ENCODE measurements at regions not wholly inside any gene's neighbourhood (a gene's known extent, or its start where the extent isn't known, plus 50 kb on each side); places are given as distances from the start of the nearest gene placed in this dataset.

DNA sequence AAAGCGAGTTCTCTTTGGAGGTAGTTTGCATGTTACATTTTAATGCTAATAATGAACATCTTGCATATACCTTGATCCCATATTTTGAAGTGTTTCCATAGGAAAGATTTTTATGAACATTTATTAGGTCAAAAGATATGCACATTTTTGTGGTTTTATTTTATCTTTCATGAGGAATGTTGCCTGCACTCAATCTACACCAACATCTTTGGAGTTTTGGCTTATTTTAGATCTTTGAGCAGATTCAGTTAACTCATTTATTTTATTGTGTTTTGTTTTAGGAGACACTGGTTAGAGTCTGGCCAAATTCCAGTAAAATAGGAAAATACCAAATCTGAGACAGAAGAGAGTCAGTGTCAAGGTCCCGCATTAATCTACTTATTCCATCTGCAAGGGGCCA, 540.9 kb downstream of the RNF144A start:
- Histone ChIP-seq H3K9me2 (ENCODE audit: insufficient read depth) (no peaks in the 10 kb centered on the region), H3K4me2 (ENCODE audit: low read length) (no peak overlapping the region), H2AFZ (ENCODE audit: low read depth, low read length, poor library complexity, severe bottlenecking) (no peak overlapping the region), H3K9me3 (ENCODE audit: control insufficient read depth in 1 of 2, insufficient read depth in 1 of 2, low read depth in 1 of 2, low read length in 2 of 2) (no peaks in the 10 kb centered on the region), H3K36me3 (ENCODE audit: control insufficient read depth in 1 of 2, insufficient read depth in 2 of 2, low read length in 2 of 2) (no peaks in the 10 kb centered on the region), H3K27ac (ENCODE audit: low read depth, low read length) (no peak overlapping the region), H3K4me3 (replicated peaks in 1 of 2; ENCODE audit: low read depth in 1 of 2, low read length in 2 of 2) (no peak overlapping the region), H3K27me3 (ENCODE audit: insufficient read depth, low read length) (peaks cover 17% of the 10 kb centered on the region; the same call in 1 of the 2 replicates), H3K9ac (ENCODE audit: low read length) (no peak overlapping the region), H3K4me1 (ENCODE audit: control insufficient read depth in 1 of 2, insufficient read depth in 2 of 2, low read length in 2 of 2) (no peaks in the 10 kb centered on the region), H4K20me1 (ENCODE audit: insufficient read depth) (no peaks in the 10 kb centered on the region), H3K79me2 (ENCODE audit: insufficient read depth, low read length) (no peaks in the 10 kb centered on the region)
- no TSS peak for BruUV-seq (replicated peaks)
- intact Hi-C loops (cut with micrococcal nuclease) = no loop called here
- DNase-seq (ENCODE audit: low read depth, low spot score) (no peak), ATAC-seq (no peak)
- POLR2A ChIA-PET = no interaction called here
- CTCF ChIA-PET = no interaction called here
- TF ChIP-seq EZH2phosphoT487 (IDR thresholded peaks at IDR 0.05; ENCODE audit: borderline replicate concordance) (no peak), YY1 (IDR thresholded peaks at IDR 0.05; ENCODE audit: extremely low read depth, insufficient replicate concordance, low read depth, low read length) (no peak), SP1 (IDR thresholded peaks at IDR 0.05; ENCODE audit: low read depth) (no peak), SIN3A (IDR thresholded peaks at IDR 0.05; ENCODE audit: low read depth) (no peak), ZFX (IDR thresholded peaks at IDR 0.05) (no peak), TCF7L2 (IDR thresholded peaks at IDR 0.05; ENCODE audit: borderline replicate concordance, extremely low read depth, insufficient read depth, insufficient read length) (no peak), FOSL1 (IDR thresholded peaks at IDR 0.05; ENCODE audit: low read depth) (no peak), ELF1 (IDR thresholded peaks at IDR 0.05; ENCODE audit: borderline replicate concordance, low read depth) (no peak), RAD21 (IDR thresholded peaks at IDR 0.05; ENCODE audit: low read depth) (no peak), CEBPB (IDR thresholded peaks at IDR 0.05; ENCODE audit: low read depth) (no peak), ZNF274 (IDR thresholded peaks at IDR 0.05; ENCODE audit: low read depth, low read length) (no peak), JUND (IDR thresholded peaks at IDR 0.05) (no peak)
- TF ChIP-seq, protein P1, sequence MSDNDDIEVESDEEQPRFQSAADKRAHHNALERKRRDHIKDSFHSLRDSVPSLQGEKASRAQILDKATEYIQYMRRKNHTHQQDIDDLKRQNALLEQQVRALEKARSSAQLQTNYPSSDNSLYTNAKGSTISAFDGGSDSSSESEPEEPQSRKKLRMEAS (IDR thresholded peaks at IDR 0.05) = no peak
- TF ChIP-seq, protein P2, sequence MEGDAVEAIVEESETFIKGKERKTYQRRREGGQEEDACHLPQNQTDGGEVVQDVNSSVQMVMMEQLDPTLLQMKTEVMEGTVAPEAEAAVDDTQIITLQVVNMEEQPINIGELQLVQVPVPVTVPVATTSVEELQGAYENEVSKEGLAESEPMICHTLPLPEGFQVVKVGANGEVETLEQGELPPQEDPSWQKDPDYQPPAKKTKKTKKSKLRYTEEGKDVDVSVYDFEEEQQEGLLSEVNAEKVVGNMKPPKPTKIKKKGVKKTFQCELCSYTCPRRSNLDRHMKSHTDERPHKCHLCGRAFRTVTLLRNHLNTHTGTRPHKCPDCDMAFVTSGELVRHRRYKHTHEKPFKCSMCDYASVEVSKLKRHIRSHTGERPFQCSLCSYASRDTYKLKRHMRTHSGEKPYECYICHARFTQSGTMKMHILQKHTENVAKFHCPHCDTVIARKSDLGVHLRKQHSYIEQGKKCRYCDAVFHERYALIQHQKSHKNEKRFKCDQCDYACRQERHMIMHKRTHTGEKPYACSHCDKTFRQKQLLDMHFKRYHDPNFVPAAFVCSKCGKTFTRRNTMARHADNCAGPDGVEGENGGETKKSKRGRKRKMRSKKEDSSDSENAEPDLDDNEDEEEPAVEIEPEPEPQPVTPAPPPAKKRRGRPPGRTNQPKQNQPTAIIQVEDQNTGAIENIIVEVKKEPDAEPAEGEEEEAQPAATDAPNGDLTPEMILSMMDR (IDR thresholded peaks at IDR 0.05 in 2 of 3, conservative IDR thresholded peaks at IDR 0.05 in 1 of 3; ENCODE audit: borderline replicate concordance in 1 of 3, insufficient read depth in 1 of 3, low read depth in 2 of 3, low read length in 2 of 3) = no peak
- TF ChIP-seq, protein P3, sequence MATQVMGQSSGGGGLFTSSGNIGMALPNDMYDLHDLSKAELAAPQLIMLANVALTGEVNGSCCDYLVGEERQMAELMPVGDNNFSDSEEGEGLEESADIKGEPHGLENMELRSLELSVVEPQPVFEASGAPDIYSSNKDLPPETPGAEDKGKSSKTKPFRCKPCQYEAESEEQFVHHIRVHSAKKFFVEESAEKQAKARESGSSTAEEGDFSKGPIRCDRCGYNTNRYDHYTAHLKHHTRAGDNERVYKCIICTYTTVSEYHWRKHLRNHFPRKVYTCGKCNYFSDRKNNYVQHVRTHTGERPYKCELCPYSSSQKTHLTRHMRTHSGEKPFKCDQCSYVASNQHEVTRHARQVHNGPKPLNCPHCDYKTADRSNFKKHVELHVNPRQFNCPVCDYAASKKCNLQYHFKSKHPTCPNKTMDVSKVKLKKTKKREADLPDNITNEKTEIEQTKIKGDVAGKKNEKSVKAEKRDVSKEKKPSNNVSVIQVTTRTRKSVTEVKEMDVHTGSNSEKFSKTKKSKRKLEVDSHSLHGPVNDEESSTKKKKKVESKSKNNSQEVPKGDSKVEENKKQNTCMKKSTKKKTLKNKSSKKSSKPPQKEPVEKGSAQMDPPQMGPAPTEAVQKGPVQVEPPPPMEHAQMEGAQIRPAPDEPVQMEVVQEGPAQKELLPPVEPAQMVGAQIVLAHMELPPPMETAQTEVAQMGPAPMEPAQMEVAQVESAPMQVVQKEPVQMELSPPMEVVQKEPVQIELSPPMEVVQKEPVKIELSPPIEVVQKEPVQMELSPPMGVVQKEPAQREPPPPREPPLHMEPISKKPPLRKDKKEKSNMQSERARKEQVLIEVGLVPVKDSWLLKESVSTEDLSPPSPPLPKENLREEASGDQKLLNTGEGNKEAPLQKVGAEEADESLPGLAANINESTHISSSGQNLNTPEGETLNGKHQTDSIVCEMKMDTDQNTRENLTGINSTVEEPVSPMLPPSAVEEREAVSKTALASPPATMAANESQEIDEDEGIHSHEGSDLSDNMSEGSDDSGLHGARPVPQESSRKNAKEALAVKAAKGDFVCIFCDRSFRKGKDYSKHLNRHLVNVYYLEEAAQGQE (IDR thresholded peaks at IDR 0.05; ENCODE audit: low read depth) = no peak
- TF ChIP-seq, protein P4, sequence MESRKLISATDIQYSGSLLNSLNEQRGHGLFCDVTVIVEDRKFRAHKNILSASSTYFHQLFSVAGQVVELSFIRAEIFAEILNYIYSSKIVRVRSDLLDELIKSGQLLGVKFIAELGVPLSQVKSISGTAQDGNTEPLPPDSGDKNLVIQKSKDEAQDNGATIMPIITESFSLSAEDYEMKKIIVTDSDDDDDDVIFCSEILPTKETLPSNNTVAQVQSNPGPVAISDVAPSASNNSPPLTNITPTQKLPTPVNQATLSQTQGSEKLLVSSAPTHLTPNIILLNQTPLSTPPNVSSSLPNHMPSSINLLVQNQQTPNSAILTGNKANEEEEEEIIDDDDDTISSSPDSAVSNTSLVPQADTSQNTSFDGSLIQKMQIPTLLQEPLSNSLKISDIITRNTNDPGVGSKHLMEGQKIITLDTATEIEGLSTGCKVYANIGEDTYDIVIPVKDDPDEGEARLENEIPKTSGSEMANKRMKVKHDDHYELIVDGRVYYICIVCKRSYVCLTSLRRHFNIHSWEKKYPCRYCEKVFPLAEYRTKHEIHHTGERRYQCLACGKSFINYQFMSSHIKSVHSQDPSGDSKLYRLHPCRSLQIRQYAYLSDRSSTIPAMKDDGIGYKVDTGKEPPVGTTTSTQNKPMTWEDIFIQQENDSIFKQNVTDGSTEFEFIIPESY (IDR thresholded peaks at IDR 0.05; ENCODE audit: extremely low read depth, insufficient replicate concordance, low read length) = no peak
- TF ChIP-seq, protein P5, sequence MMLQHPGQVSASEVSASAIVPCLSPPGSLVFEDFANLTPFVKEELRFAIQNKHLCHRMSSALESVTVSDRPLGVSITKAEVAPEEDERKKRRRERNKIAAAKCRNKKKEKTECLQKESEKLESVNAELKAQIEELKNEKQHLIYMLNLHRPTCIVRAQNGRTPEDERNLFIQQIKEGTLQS (IDR thresholded peaks at IDR 0.05) = no peak
- RAD21 ChIA-PET (ENCODE audit: low non-redundant PET in 1 of 2, low total read pairs in 2 of 2, uncharacterized antibody in 2 of 2, unreplicated experiment in 2 of 2) = no interaction called here
